ENCODE measurements at regions not wholly inside any gene's neighbourhood (a gene's known extent, or its start where the extent isn't known, plus 50 kb on each side); places are given as distances from the start of the nearest gene placed in this dataset.
A peak's percentile ranks its signal among the peaks of the same experiment; 100 is the strongest.

GRCh38 chr3:117447419-117447818, 737.8 kb downstream of the TUSC7 start:
- no peak for DNase-seq (ENCODE audit: low read depth)
- TF ChIP-seq CTCF (conservative IDR thresholded peaks at IDR 0.05; ENCODE audit: low read depth, low read length): no peak
- no peak overlapping the region for H3K4me3 ChIP-seq (ENCODE audit: low read depth, low read length)

GRCh38 chr3:117450026-117450425, 740.4 kb downstream of the TUSC7 start:
- DNase-seq (ENCODE audit: low read depth): no peak
- TF ChIP-seq CTCF (conservative IDR thresholded peaks at IDR 0.05; ENCODE audit: low read depth, low read length): no peak
- H3K4me3 ChIP-seq (ENCODE audit: low read depth, low read length): no peak overlapping the region

GRCh38 chr3:117454254-117454653, 744.7 kb downstream of the TUSC7 start:
- no peak for DNase-seq (ENCODE audit: low read depth)
- TF ChIP-seq CTCF (conservative IDR thresholded peaks at IDR 0.05; ENCODE audit: low read depth, low read length): peak; percentile 4

GRCh38 chr3:117454908-117455307, 745.3 kb downstream of the TUSC7 start:
- TF ChIP-seq CTCF (conservative IDR thresholded peaks at IDR 0.05; ENCODE audit: low read depth, low read length): no peak
- DNase-seq (ENCODE audit: low read depth): no peak
- H3K4me3 ChIP-seq (ENCODE audit: low read depth, low read length): no peak overlapping the region

More at GRCh38 chr3:117454254-117454653, 744.7 kb downstream of the TUSC7 start:
- no peak overlapping the region for H3K4me3 ChIP-seq (ENCODE audit: low read depth, low read length)

GRCh38 chr3:117455782-117456181, 746.2 kb downstream of the TUSC7 start:
- no peak overlapping the region for H3K4me3 ChIP-seq (ENCODE audit: low read depth, low read length)
- no peak for DNase-seq (ENCODE audit: low read depth)
- no peak for TF ChIP-seq CTCF (conservative IDR thresholded peaks at IDR 0.05; ENCODE audit: low read depth, low read length)

- DNase-seq (ENCODE audit: low read depth): no peak
- no peak for TF ChIP-seq CTCF (conservative IDR thresholded peaks at IDR 0.05; ENCODE audit: low read depth, low read length)
Measured at GRCh38 chr3:117463276-117464115, 753.9 kb downstream of the TUSC7 start.

GRCh38 chr3:117471831-117472230, 762.3 kb downstream of the TUSC7 start:
- no peak overlapping the region for H3K4me3 ChIP-seq (ENCODE audit: low read depth, low read length)
- TF ChIP-seq CTCF (conservative IDR thresholded peaks at IDR 0.05; ENCODE audit: low read depth, low read length): no peak
- DNase-seq (ENCODE audit: low read depth): no peak

More at GRCh38 chr3:117463276-117464115, 753.9 kb downstream of the TUSC7 start:
- H3K4me3 ChIP-seq (ENCODE audit: low read depth, low read length): no peak overlapping the region

All from epithelial cell of proximal tubule (primary cell).